NCI-H460 (cell line): ENCODE measurements at regions not wholly inside any gene's neighbourhood (a gene's known extent, or its start where the extent isn't known, plus 50 kb on each side); places are given as distances from the start of the nearest gene placed in this dataset.

ENCODE experiments used
- DNase-seq: peaks from one replicate; pipeline ENCODE4 v3.0.0-alpha.2; 2016; ENCODE audit warnings: low read depth; ENCODE audit errors: extremely low read depth

DNA sequence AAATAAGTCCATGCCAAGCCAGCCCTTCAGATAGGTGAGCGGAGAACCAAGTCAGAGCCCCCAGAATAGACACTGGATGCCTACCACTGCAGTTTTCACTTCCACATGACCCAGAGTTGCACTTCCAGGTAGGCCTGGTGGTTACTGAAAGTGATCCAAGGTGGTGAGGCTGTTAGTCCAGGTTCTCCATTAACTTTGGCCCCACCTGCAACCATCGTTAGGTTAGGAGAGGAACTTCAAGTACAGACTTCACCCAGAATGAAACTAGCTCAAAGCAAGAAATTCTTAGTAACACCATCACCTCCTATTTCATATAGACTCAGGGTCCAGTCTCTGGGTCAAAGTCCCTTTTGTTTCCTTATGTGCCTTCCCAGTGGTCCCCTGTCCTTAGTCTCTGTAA is 293.1 kb upstream of the ID2 start:
- no peak for DNase-seq

DNA sequence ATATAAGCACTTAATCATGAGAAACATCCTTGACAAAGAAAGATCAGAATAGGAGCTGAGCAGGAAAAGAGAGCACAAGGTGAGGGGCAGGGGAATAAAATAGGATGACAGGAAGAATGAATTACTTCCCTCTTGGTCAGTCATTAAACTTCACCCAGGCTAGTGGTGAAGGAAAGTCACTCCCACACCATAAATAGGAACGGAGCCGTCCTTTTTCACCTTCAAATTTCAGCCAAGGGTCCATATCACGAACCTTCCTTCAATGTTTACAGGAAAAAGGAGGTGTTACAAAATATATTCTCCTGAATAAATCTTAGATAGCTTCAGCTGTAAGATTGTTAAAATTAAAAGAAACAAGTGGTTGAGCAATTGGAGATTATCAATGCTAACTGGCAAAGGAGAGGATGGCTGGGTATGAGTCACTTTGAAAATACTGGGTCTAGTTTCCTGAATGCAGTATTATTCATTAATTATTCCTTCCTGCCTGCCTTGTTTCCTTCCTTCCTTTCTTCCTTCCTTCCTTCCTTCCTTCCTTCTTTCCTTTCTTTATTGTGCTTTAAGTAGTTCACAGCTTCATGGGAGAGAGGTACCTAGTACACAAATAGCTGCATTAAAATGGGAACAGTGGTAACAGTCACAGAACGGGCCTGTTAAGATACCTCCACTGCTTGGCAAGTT is 292.3 kb upstream of the ID2 start:
- DNase-seq: no peak

- no peak for DNase-seq
These were observed 290.7 kb upstream of the ID2 start for GRCh38 chr2:8391126-8391525.

DNA sequence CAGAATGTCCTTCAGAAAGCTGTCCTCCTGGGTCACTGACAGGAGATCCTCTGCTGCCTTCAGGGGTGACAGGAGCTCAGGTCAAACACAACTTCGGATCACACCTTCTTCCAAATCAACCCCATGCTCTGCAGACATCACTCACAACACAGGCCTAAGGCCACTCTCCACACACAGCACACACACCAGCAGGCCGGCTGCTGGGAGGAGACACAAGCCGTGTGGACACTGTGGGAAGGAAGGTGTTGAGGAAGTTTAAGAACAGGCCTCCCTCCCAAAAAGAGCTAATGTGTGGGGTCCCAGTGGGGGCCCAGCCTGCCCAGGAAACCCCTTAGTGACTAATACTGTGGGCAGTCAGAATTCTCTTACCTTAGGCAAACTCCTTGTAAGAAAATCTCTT is 290.3 kb upstream of the ID2 start:
- DNase-seq: no peak

DNA sequence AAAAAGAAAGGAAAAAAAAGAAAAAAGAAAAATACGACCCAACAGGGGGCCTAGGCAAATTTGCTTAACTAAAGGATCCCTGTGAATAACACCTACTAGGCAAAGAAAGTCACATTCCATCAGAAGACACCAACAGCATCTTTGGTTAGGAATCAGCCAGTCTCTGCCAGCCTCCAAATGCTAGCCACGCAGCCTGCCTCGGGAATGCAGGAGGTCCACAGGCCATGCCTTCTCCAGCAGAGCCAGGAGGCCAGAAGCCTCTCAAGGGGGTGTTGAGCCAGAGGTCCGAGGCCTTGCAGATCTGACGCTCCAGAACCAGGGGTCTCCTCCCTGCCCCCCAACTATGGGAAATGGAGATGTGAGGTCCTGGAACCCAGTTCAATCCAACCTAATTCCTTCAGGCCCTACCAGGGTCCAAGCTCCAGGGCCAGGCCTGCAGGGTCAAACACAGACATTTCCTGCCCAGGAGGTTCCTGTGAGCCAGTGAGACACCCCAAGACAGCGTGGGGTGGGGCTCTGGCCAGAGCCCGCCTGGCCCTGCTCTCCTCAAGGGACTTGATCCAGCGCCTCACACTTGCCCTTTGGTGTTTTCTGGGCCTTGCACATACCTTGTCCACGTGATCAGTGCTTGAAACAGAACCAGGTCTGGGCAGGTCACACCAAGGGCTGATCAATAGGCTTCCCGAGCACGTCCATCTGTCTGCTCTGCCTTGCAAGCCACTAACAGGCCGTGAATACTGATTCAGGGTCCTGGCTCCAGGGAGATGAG is 289.6 kb upstream of the ID2 start:
- no peak for DNase-seq

- DNase-seq: no peak
These were observed 288.4 kb upstream of the ID2 start for GRCh38 chr2:8393506-8393905.

GRCh38 chr2:8394131-8394530 is 287.7 kb upstream of the ID2 start:
- no peak for DNase-seq

GRCh38 chr2:8394569-8395359 is 287.1 kb upstream of the ID2 start:
- no peak for DNase-seq

GRCh38 chr2:8395718-8396117 is 286.1 kb upstream of the ID2 start:
- DNase-seq: no peak

DNA sequence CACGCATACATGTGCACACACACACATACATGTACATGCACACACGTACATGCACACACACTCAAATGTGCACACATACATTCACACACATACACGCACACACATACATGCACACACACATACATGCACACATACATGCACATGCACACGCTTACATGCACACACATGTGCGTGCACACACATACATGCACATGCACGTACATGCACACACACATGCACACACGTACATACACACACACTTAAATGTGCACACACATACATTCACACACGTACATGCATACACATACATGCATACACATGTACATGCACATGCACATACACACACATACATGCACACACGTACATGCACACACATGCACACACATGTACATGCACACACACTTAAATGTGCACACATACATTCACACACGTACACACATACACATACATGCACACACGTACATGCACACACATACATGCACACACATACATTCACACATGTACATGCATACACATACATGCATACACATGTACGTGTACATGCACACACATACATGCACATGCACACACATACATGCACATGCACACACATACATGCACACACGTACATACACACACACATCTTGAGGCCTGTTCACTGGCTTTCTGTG is 283.7 kb upstream of the ID2 start:
- DNase-seq: no peak

- DNase-seq: no peak
These were observed 282.1 kb upstream of the ID2 start for GRCh38 chr2:8399731-8400130.

DNA sequence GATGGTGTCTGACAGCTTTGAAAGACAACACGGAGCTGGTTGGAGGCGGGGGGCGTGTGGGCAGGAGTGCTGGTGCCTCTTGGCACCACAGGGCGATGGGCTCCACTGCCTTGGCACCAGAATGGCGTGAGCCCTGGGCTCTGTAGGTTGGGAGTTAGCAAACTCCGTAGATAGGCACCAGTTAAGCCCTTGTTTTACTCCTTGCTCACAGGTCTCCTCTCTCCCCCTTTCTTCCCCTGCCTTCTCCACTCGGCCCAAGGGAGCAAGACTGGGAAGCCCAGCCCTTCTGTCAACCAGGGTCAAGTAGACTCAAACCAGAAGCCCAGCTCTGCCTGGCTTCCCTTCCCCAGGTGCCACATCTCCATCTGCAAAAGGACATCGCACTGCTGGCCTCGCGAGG is 281.7 kb upstream of the ID2 start:
- no peak for DNase-seq

- DNase-seq: no peak
These were observed 279.6 kb upstream of the ID2 start for GRCh38 chr2:8402222-8402621.

GRCh38 chr2:8403876-8404275 is 278.0 kb upstream of the ID2 start:
- DNase-seq: no peak

- no peak for DNase-seq
These were observed 276.5 kb upstream of the ID2 start for GRCh38 chr2:8405334-8405733.

- no peak for DNase-seq
These were observed 275.6 kb upstream of the ID2 start for GRCh38 chr2:8406271-8406670.

DNA sequence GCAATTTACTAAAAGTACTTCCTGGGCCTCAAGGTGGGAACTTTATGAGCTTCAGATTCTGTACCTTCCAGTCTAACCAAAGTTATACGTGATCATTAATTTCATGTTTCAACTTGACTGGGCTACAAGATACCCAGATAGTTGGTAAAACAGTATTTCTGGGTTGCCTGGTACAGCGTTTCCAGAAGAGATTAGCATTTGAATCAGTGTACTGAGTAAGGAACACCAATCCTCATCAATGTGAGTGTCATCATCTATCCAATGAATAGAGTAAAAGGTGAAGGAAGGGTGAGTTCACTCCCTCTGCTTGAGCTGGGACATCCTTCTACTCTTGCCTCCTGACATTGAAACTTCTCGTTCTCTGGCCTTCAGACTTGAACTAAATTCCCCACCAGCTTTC is 274.5 kb upstream of the ID2 start:
- no peak for DNase-seq

DNA sequence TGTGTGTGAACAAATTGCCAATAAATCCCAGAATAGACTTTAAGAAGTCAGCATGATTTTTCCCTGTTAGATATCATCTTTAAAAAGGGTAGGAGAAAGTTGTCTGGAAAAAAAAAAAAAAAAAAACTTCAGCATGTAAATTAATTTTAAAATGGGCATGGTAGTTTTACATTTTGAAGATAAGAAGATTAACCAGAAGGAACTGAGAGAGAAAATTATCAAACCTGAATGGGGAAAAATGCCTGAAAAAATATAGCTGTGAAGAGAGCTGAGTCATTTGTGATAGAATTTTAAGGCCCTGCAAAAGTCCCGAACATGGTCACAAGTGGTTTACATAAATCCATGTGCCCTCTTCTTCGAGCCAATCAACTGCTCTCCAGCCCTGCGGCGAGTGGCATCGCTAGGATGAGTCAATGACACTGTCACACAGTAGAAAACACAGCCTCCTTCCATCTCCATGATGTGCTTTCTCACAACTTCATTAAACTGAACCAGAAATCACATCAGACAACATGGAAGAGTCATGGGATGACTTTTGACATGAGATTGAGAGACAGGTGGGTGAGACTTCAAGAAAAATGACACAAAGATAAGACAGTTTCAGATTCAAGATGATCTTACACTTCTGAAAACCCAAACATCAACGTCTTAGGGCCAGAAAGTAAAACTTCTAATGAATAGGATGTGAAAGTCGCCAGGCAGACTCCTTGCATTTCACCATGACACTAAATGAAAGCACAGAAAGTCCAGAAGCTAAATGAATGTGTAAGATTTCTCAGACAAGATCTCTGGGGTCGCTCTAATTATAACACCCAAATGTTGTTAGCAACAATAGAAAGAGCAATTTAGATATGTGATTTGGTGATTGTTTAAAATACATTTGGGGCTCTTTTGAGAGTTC is 273.0 kb upstream of the ID2 start:
- DNase-seq: no peak

- no peak for DNase-seq
These were observed 272.2 kb upstream of the ID2 start for GRCh38 chr2:8409461-8410260.
